ENCODE measurements at regions not wholly inside any gene's neighbourhood (a gene's known extent, or its start where the extent isn't known, plus 50 kb on each side); places are given as distances from the start of the nearest gene placed in this dataset.

GRCh38 chr10:29007370-29007747, 281.5 kb upstream of the LYZL1 start:
- H3K4me1 ChIP-seq (ENCODE audit: control insufficient read depth, insufficient read depth, low read length), result peaks cover 11% of the 10 kb centered on the region; the same call in 1 of the 2 replicates
- no peak overlapping the region for H3K4me3 ChIP-seq (ENCODE audit: low read depth, low read length)
- no peaks in the 10 kb centered on the region for H3K9me3 ChIP-seq (ENCODE audit: control insufficient read depth, insufficient read depth, low read depth, low read length)
- ChIA-PET CTCF (no interaction called here), POLR2A (no interaction called here)
- TF ChIP-seq OVOL3 (tag by site-specific recombination; IDR thresholded peaks at IDR 0.05) (no peak), ZNF544 (tag by site-specific recombination; IDR thresholded peaks at IDR 0.05) (no peak), ZNF311 (tag by site-specific recombination; IDR thresholded peaks at IDR 0.05; ENCODE audit: borderline replicate concordance) (no peak), PRDM2 (tag by site-specific recombination; IDR thresholded peaks at IDR 0.05; ENCODE audit: borderline replicate concordance) (no peak)
- H3K27ac ChIP-seq (ENCODE audit: extremely low read depth, low read depth, low read length), result no peak overlapping the region
- no peaks in the 10 kb centered on the region for H3K36me3 ChIP-seq (ENCODE audit: control insufficient read depth in 2 of 2, insufficient read depth in 1 of 2, low read length in 2 of 2)

GRCh38 chr10:29007748-29008610, 280.9 kb upstream of the LYZL1 start:
- CTCF ChIA-PET, result no interaction called here
- peaks cover 11% of the 10 kb centered on the region; the same call in 1 of the 2 replicates for H3K4me1 ChIP-seq (ENCODE audit: control insufficient read depth, insufficient read depth, low read length)
- POLR2A ChIA-PET, result no interaction called here
- peak overlapping the region; percentile 27; the same call in 1 of the 2 replicates for H3K27ac ChIP-seq (ENCODE audit: extremely low read depth, low read depth, low read length)
- no peak overlapping the region for H3K4me3 ChIP-seq (ENCODE audit: low read depth, low read length)
- H3K9me3 ChIP-seq (ENCODE audit: control insufficient read depth, insufficient read depth, low read depth, low read length), result no peaks in the 10 kb centered on the region
- H3K36me3 ChIP-seq (ENCODE audit: control insufficient read depth in 2 of 2, insufficient read depth in 1 of 2, low read length in 2 of 2), result no peaks in the 10 kb centered on the region
- no peak for TF ChIP-seq ZNF433 (tag by site-specific recombination; IDR thresholded peaks at IDR 0.05; ENCODE audit: low read depth)
- no peak for TF ChIP-seq ZNF311 (tag by site-specific recombination; IDR thresholded peaks at IDR 0.05; ENCODE audit: borderline replicate concordance)
- TF ChIP-seq PRDM6 (tag by site-specific recombination; IDR thresholded peaks at IDR 0.05), result no peak
- TF ChIP-seq ZBTB20 (tag by site-specific recombination; IDR thresholded peaks at IDR 0.05), result peak; percentile 26
- no peak for TF ChIP-seq ZNF341 (tag by site-specific recombination; IDR thresholded peaks at IDR 0.05; ENCODE audit: low read depth)
- TF ChIP-seq ZNF692 (tag by site-specific recombination; IDR thresholded peaks at IDR 0.05), result peak; percentile 98
- peak; percentile 96 for TF ChIP-seq ZIC2 (tag by site-specific recombination; IDR thresholded peaks at IDR 0.05)
- TF ChIP-seq SP7 (tag by site-specific recombination; IDR thresholded peaks at IDR 0.05), result no peak
- no peak for TF ChIP-seq REPIN1 (tag by site-specific recombination; IDR thresholded peaks at IDR 0.05; ENCODE audit: low read depth)
- no peak for TF ChIP-seq ZNF548 (tag by site-specific recombination; IDR thresholded peaks at IDR 0.05)
- TF ChIP-seq GLIS1 (tag by site-specific recombination; IDR thresholded peaks at IDR 0.05), result 0 out of 2 replicates have a peak, but pooled peaks have one; percentile 32
- TF ChIP-seq ZBTB48 (tag by site-specific recombination; IDR thresholded peaks at IDR 0.05), result 0 out of 2 replicates have a peak, but pooled peaks have one; percentile 34
- no peak for TF ChIP-seq ZNF362 (tag by site-specific recombination; IDR thresholded peaks at IDR 0.05)
- TF ChIP-seq ZNF624 (tag by site-specific recombination; IDR thresholded peaks at IDR 0.05), result no peak
- TF ChIP-seq PBX3 (CRISPR knock-in tag; IDR thresholded peaks at IDR 0.05), result no peak
- TF ChIP-seq ZNF544 (tag by site-specific recombination; IDR thresholded peaks at IDR 0.05), result no peak
- no peak for TF ChIP-seq ZNF37A (tag by site-specific recombination; IDR thresholded peaks at IDR 0.05)
- no peak for TF ChIP-seq ZNF645 (tag by site-specific recombination; IDR thresholded peaks at IDR 0.05)
